ENCODE measurements at regions not wholly inside any gene's neighbourhood (a gene's known extent, or its start where the extent isn't known, plus 50 kb on each side); places are given as distances from the start of the nearest gene placed in this dataset.
"Not testable (repeated sequence)": the region's sequence is repeated elsewhere in the genome, so short reads cannot be mapped to it uniquely, and the experiment has no call there.

DNA sequence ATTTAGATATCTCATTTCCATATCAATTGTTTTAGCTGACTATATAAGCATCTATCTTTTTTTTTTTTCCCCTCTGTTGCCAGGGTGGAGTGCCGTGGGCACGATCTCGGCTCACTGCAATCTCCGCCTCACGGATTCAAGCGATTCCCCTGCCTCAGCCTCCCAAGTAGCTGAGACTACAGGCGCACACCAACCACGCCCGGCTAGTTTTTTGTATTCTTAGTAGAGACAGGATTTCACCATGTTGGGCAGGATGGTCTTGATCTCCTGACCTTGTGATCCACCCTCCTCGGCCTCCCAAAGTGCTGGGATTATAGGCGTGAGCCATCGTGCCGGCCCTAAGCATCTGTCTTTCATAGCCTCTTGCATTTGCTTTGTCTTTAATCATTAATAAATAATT is 279.5 kb upstream of the SLC16A7 start:
- TF ChIP-seq, protein P1, sequence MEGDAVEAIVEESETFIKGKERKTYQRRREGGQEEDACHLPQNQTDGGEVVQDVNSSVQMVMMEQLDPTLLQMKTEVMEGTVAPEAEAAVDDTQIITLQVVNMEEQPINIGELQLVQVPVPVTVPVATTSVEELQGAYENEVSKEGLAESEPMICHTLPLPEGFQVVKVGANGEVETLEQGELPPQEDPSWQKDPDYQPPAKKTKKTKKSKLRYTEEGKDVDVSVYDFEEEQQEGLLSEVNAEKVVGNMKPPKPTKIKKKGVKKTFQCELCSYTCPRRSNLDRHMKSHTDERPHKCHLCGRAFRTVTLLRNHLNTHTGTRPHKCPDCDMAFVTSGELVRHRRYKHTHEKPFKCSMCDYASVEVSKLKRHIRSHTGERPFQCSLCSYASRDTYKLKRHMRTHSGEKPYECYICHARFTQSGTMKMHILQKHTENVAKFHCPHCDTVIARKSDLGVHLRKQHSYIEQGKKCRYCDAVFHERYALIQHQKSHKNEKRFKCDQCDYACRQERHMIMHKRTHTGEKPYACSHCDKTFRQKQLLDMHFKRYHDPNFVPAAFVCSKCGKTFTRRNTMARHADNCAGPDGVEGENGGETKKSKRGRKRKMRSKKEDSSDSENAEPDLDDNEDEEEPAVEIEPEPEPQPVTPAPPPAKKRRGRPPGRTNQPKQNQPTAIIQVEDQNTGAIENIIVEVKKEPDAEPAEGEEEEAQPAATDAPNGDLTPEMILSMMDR (conservative IDR thresholded peaks at IDR 0.05), result not testable (repeated sequence)
- TF ChIP-seq ZFX (IDR thresholded peaks at IDR 0.05), result not testable (repeated sequence)
